ENCODE measurements at regions not wholly inside any gene's neighbourhood (a gene's known extent, or its start where the extent isn't known, plus 50 kb on each side); places are given as distances from the start of the nearest gene placed in this dataset.
A peak's percentile ranks its signal among the peaks of the same experiment; 100 is the strongest.

GRCh38 chr7:131948434-131949053, 392.1 kb upstream of the PODXL start:
- peaks cover 23% of the 10 kb centered on the region for H3K27me3 Mint-ChIP-seq
- DNase-seq (no peak), ATAC-seq (no peak)
- peaks cover 3% of the 10 kb centered on the region for H3K9me3 Mint-ChIP-seq
- intact Hi-C loops (cut with micrococcal nuclease): no loop called here
- no peak overlapping the region for H3K27ac Mint-ChIP-seq
- no peaks in the 10 kb centered on the region for H3K36me3 Mint-ChIP-seq (ENCODE audit: low read depth)
- ChIA-PET CTCF (no interaction called here), POLR2A (no interaction called here)
- no peaks in the 10 kb centered on the region for H3K4me1 Mint-ChIP-seq (ENCODE audit: low read depth)
- TF ChIP-seq CTCF (IDR thresholded peaks at IDR 0.05): no peak
- H3K4me3 Mint-ChIP-seq: no peak overlapping the region

- DNase-seq (no peak), ATAC-seq (no peak)
- no peaks in the 10 kb centered on the region for H3K4me1 Mint-ChIP-seq (ENCODE audit: low read depth)
- no peak overlapping the region for H3K27ac Mint-ChIP-seq
- peaks cover 23% of the 10 kb centered on the region for H3K27me3 Mint-ChIP-seq
- no peaks in the 10 kb centered on the region for H3K36me3 Mint-ChIP-seq (ENCODE audit: low read depth)
- intact Hi-C loops (cut with micrococcal nuclease): no loop called here
- H3K4me3 Mint-ChIP-seq: no peak overlapping the region
- peaks cover 3% of the 10 kb centered on the region for H3K9me3 Mint-ChIP-seq
- ChIA-PET POLR2A (no interaction called here), CTCF (no interaction called here)
- no peak for TF ChIP-seq CTCF (IDR thresholded peaks at IDR 0.05)
Observed at GRCh38 chr7:131947661-131948060, 391.2 kb upstream of the PODXL start.

- Mint-ChIP-seq H3K4me3 (no peak overlapping the region), H3K27ac (no peak overlapping the region), H3K4me1 (ENCODE audit: low read depth) (no peaks in the 10 kb centered on the region), H3K9me3 (peaks cover 1% of the 10 kb centered on the region), H3K36me3 (ENCODE audit: low read depth) (no peaks in the 10 kb centered on the region), H3K27me3 (peaks cover 23% of the 10 kb centered on the region)
- no peak for TF ChIP-seq CTCF (IDR thresholded peaks at IDR 0.05)
- no peak for ATAC-seq
- no peak for DNase-seq
- POLR2A ChIA-PET: no interaction called here
- intact Hi-C loops (cut with micrococcal nuclease): no loop called here
- CTCF ChIA-PET: interaction anchor here (1.2 to 2.5 kb wide), 5 partner anchors 13 to 635 kb away, joined by 4 to 12 read pairs (median 5); no protein-coding TSS in a partner anchor
Observed at GRCh38 chr7:131945957-131946544, 389.6 kb upstream of the PODXL start.

GRCh38 chr7:131945313-131945911, 389.0 kb upstream of the PODXL start:
- peak; percentile 76 for ATAC-seq
- Mint-ChIP-seq H3K4me3 (no peak overlapping the region), H3K36me3 (ENCODE audit: low read depth) (no peaks in the 10 kb centered on the region), H3K27me3 (peaks cover 23% of the 10 kb centered on the region), H3K9me3 (no peaks in the 10 kb centered on the region), H3K4me1 (ENCODE audit: low read depth) (no peaks in the 10 kb centered on the region), H3K27ac (no peak overlapping the region)
- peak; percentile 54 for DNase-seq
- intact Hi-C loops (cut with micrococcal nuclease): no loop called here
- ChIA-PET CTCF (interaction anchor here (0.6 to 2.5 kb wide), 11 partner anchors 13 to 635 kb away, joined by 3 to 12 read pairs (median 4); no protein-coding TSS in a partner anchor), POLR2A (no interaction called here)
- TF ChIP-seq CTCF (IDR thresholded peaks at IDR 0.05): peak; percentile 82

- DNase-seq (no peak), ATAC-seq (no peak)
- no peaks in the 10 kb centered on the region for H3K36me3 Mint-ChIP-seq (ENCODE audit: low read depth)
- TF ChIP-seq CTCF (IDR thresholded peaks at IDR 0.05): no peak
- no peak overlapping the region for H3K4me3 Mint-ChIP-seq
- H3K9me3 Mint-ChIP-seq: no peaks in the 10 kb centered on the region
- ChIA-PET POLR2A (no interaction called here), CTCF (interaction anchor here (0.6 to 2.5 kb wide), 11 partner anchors 14 to 636 kb away, joined by 3 to 12 read pairs (median 4); no protein-coding TSS in a partner anchor)
- H3K4me1 Mint-ChIP-seq (ENCODE audit: low read depth): no peaks in the 10 kb centered on the region
- intact Hi-C loops (cut with micrococcal nuclease): no loop called here
- peaks cover 23% of the 10 kb centered on the region for H3K27me3 Mint-ChIP-seq
- no peak overlapping the region for H3K27ac Mint-ChIP-seq
Observed at GRCh38 chr7:131944556-131945069, 388.2 kb upstream of the PODXL start.

All from activated CD8-positive, alpha-beta T cell treated with anti-CD3 and anti-CD28 coated beads for 36 hours (primary cell).